ENCODE measurements at regions not wholly inside any gene's neighbourhood (a gene's known extent, or its start where the extent isn't known, plus 50 kb on each side); places are given as distances from the start of the nearest gene placed in this dataset.
A peak's percentile ranks its signal among the peaks of the same experiment; 100 is the strongest.
"Not testable (repeated sequence)": the region's sequence is repeated elsewhere in the genome, so short reads cannot be mapped to it uniquely, and the experiment has no call there.

GRCh38 chr17:21551081-21551881 lies 141.0 kb upstream of the KCNJ18 start:
- DNase-seq (ENCODE audit: low spot score), result peak; percentile 50

- DNase-seq (ENCODE audit: low spot score), result not testable (repeated sequence)
These were observed 133.4 kb upstream of the KCNJ18 start for GRCh38 chr17:21558921-21559320.

GRCh38 chr17:21564262-21564661 lies 128.1 kb upstream of the KCNJ18 start:
- no peak for DNase-seq (ENCODE audit: low spot score)

- not testable (repeated sequence) for DNase-seq (ENCODE audit: low spot score)
These were observed 127.6 kb upstream of the KCNJ18 start for GRCh38 chr17:21564757-21565156.

GRCh38 chr17:21570427-21570826 lies 121.9 kb upstream of the KCNJ18 start:
- not testable (repeated sequence) for DNase-seq (ENCODE audit: low spot score)

- DNase-seq (ENCODE audit: low spot score), result not testable (repeated sequence)
These were observed 120.2 kb upstream of the KCNJ18 start for GRCh38 chr17:21572148-21572547.

GRCh38 chr17:21573271-21573960 lies 118.9 kb upstream of the KCNJ18 start:
- DNase-seq (ENCODE audit: low spot score), result not testable (repeated sequence)

- no peak for DNase-seq (ENCODE audit: low spot score)
These were observed 118.2 kb upstream of the KCNJ18 start for GRCh38 chr17:21573961-21574610.

GRCh38 chr17:21574611-21575255 lies 117.6 kb upstream of the KCNJ18 start:
- DNase-seq (ENCODE audit: low spot score), result not testable (repeated sequence)

GRCh38 chr17:21578783-21579182 lies 113.5 kb upstream of the KCNJ18 start:
- not testable (repeated sequence) for DNase-seq (ENCODE audit: low spot score)

GRCh38 chr17:21592774-21593173 lies 99.5 kb upstream of the KCNJ18 start:
- DNase-seq (ENCODE audit: low spot score), result no peak

- DNase-seq (ENCODE audit: low spot score), result not testable (repeated sequence)
These were observed 98.7 kb upstream of the KCNJ18 start for GRCh38 chr17:21593452-21594105.

GRCh38 chr17:21595086-21595485 lies 97.2 kb upstream of the KCNJ18 start:
- DNase-seq (ENCODE audit: low spot score), result no peak

- DNase-seq (ENCODE audit: low spot score), result no peak
These were observed 90.1 kb upstream of the KCNJ18 start for GRCh38 chr17:21602176-21602575.

- DNase-seq (ENCODE audit: low spot score), result not testable (repeated sequence)
These were observed 89.0 kb upstream of the KCNJ18 start for GRCh38 chr17:21603292-21603691.

GRCh38 chr17:21611443-21611842 lies 80.9 kb upstream of the KCNJ18 start:
- DNase-seq (ENCODE audit: low spot score), result not testable (repeated sequence)

- DNase-seq (ENCODE audit: low spot score), result not testable (repeated sequence)
These were observed 79.9 kb upstream of the KCNJ18 start for GRCh38 chr17:21612123-21613070.

GRCh38 chr17:21613071-21613429 lies 79.3 kb upstream of the KCNJ18 start:
- DNase-seq (ENCODE audit: low spot score), result no peak

- DNase-seq (ENCODE audit: low spot score), result not testable (repeated sequence)
These were observed 65.3 kb upstream of the KCNJ18 start for GRCh38 chr17:21626987-21627386.

All from NAMALWA (cell line).